GF-D8 (cell line): ENCODE measurements at regions not wholly inside any gene's neighbourhood (a gene's known extent, or its start where the extent isn't known, plus 50 kb on each side); places are given as distances from the start of the nearest gene placed in this dataset.
"Not testable (repeated sequence)": the region's sequence is repeated elsewhere in the genome, so short reads cannot be mapped to it uniquely, and the experiment has no call there.

Experiments used
- DNase-seq: peaks from one replicate; lab custom pipeline; 2025; lab: John Stamatoyannopoulos, UW

DNA sequence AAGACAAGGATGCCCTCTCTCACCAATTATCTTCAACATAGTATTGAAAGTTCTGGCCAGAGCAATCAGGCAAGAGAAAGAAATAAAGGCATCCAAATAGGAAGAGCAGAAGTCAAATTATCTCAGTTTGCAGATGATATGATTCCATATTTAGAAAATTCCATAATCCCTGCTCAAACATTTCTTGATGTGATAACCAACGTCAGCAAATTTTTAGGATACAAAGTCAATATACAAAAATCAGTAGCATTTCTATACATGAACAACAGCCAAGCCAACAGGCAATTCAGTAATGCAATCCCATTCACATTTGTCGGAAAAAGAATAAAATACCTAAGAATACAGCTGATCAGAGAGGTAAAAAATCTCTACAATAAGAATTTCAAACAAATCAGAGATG, 969.7 kb upstream of the USP15 start:
- DNase-seq: no peak

- no peak for DNase-seq
Measured at GRCh38 chr12:61291647-61292046, 968.6 kb upstream of the USP15 start.

DNA sequence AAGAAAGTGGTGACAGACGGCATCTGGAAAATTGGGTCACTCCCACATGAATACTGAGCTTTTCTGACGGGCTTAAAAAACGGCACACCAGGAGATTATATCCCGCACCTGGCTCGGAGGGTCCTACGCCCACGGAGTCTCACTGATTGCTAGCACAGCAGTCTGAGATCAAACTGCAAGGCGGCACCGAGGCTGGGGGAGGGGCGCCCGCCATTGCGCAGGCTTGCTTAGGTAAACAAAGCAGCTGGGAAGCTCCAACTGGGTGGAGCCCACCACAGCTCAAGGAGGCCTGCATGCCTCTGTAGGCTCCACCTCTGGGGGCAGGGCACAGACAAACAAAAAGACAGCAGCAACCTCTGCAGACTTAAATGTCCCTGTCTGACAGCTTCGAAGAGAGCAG, 966.2 kb upstream of the USP15 start:
- not testable (repeated sequence) for DNase-seq

DNA sequence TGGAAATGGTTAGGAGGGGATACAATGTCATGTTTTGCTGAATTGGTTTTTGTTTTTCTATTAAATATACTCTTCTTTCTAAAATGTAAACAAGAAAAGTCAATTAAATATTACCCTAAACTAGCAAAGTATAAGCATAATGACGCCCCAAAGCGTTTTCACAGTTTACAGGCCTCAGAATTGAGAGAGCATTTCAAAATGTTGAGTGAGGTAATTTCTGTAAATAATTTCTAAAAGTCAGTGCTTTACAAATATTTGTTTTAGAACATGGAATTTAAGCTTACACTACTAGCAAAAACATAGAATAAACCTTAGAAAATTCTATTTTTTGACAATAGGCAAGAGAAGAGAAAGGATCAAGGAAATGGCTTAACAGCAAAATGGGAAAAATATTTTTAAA, 958.4 kb upstream of the USP15 start:
- DNase-seq: no peak

- no peak for DNase-seq
Measured at GRCh38 chr12:61302282-61302681, 957.9 kb upstream of the USP15 start.

DNA sequence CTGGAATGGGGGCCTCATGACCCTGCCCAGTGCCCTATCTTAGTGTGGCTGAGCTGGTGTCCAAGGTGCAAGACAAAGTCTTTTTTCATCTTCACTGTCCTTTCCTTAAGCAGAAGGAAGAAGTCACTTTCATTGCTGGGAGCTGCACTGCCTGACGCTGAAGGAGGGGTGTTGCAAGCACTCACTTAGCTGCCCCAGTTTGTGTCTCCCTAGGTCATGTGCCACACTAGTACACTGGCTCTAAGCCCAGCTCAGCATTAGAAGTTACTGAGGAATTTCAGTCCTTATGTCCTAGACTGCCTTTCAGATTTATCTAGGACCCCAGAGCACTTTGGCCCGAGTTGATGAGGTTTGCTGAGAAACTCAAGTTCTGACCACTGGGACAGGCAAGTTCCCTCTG, 952.0 kb upstream of the USP15 start:
- no peak for DNase-seq

GRCh38 chr12:61311413-61311812, 948.8 kb upstream of the USP15 start:
- DNase-seq: no peak

DNA sequence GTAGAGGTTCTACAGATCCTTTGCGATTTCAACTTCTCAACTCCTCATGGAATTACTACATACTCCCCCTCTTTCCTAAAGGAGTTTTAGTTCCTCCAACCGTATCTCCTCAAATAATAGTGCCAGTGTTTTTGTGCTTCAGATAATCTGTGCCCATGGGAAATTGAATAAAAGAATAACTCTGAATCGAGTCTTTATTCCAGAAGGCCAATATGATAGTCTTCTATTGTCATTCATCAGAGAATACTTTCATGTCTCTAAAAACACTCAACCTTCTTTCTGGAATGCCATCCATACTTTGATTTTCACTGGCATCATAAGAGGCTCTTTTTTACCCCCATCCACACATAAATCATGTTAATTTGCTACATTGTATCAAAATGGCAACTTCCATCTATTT, 911.3 kb upstream of the USP15 start:
- no peak for DNase-seq

DNA sequence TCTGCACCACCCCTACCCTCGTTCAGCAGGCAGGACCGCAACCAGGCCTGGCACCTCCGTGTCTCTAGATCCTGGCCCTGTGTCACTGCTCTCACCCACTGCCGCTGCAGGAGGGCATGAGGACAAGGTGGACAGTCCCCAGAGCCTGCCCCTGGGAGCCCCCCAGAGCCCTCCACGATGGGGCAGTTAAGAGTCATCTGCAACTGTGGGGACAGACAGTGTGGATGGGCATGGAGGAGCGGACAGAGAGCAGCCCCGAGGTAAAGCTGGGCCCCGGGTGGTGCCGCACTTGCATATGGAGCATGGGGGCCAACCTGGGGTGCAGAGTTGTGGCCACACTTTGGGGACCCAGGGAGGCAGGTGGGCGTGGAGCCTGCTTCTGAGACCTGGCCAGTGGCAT, 905.1 kb upstream of the USP15 start:
- DNase-seq: no peak

DNA sequence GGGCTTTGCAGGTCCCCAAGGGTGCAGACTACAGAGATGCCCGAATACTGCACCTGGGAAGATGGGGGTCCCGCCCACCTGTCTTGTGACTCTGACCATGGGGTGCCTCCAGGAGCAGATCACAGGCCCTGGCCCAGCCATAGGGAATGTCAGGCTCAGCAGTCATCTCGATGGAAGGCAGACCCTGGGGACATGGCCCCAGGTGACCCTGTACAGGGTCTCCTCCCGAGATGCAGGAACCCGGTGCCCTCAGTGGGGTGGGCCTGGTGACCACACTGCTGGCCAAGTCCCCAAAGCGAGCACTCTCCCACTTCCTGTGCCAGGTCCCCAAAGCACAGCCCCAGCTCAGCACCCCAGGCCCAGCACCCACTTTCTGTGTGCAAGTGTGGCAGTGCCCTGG, 903.7 kb upstream of the USP15 start:
- DNase-seq: no peak

DNA sequence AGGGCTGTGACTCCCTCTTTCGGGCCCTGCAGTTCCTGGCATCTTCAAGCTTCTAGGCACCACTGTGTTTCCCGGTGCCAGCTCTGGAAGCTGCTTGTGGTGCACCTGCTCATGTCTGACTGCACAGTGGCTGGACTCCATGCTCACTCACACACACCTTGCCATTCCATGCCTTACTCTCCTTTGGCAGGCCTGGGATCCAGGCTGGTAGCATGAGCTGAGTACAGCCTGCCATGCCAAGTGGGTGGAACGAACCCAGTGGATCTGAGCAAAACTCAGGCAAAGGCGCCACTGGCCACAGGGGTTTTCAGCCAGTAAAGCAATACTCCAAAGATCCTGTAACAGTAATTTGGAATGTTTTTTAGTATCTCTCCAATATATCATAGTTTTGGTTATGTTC, 902.7 kb upstream of the USP15 start:
- no peak for DNase-seq

- no peak for DNase-seq
Measured at GRCh38 chr12:61362037-61362436, 898.2 kb upstream of the USP15 start.

DNA sequence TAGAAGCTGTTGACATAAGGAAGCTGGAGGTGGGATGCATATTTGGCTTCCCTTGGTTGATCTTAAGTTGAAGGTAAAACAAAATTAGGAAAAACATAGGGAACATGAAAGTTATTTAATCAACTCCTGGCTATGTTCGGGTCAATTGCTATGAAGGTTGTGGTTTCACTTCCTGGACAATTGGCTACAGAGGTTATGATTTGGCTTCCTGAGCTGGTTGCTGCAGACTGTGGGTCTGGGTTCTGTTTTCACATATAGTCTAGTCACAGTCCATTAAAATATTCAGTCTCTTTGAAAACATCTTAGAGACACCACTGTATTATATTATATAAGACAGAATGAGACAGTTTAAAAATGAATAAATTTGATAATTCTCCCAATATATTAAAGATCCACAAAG, 895.2 kb upstream of the USP15 start:
- no peak for DNase-seq

GRCh38 chr12:61367281-61367785, 892.9 kb upstream of the USP15 start:
- DNase-seq: no peak

DNA sequence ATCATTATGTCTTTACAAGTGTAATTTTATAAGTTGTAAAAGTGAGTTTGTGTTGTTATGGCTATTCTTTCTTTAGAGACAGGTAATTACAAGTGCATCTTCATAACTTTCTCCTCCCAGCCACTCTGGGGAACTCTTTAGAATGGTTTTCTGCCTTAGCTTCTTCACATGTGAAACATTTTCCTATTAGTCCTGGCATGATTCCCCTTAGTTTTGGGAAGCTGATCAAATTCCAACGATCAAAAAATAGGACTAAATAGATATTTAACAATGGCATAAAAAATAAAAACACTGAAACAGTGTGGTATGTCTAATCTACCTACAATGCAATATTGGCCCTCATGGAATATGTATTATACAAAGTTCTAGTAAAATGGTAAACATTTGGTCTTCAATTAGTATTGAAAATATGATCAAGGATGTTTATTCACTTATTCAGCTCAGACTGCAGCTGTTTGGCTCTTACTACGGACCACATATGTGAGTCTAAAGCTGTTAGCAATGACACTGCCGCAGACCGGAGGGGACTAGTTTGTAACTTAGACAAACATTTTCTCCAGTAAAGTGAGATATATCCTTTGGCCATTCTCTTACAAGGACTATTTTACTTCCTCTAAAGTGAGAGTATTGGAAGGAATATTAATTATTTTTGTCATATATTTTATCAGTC, 890.8 kb upstream of the USP15 start:
- no peak for DNase-seq

- no peak for DNase-seq
Measured at GRCh38 chr12:61384511-61384910, 875.7 kb upstream of the USP15 start.

DNA sequence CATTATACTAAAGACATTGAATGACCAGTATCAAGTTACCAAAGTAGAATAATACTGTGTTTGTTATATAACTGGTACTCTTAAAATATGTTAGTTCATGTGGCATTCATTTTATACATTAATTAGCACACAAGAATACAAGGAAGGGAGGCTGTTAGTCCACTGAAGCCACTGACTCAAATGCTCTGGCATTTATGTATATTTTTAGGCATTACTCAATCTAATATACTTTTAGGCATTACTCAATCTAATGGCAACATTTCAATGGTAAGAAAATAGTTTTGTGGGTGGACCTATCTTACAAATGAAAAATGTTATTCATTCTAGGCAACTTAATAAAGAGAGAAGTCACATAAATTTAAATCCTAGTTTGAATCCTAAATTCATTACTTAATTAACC, 874.4 kb upstream of the USP15 start:
- DNase-seq: no peak

DNA sequence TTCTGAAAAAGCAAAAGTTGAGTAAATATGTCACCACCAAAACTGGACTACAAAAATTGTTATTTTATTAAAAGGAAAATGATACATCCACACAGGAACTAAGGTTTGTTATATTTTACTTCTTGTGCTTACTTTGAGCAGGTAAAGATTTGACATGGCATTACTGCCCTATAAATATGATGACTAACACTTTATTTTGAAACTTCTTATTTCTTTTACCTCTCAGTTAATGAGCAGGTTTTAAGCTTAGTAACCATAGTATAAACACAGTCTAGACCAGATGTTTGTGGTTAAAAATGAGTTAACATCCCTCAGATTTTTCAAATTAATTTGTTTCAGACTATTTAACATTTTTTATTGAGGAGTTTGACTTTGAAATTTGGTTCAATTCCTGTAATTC, 862.5 kb upstream of the USP15 start:
- no peak for DNase-seq

DNA sequence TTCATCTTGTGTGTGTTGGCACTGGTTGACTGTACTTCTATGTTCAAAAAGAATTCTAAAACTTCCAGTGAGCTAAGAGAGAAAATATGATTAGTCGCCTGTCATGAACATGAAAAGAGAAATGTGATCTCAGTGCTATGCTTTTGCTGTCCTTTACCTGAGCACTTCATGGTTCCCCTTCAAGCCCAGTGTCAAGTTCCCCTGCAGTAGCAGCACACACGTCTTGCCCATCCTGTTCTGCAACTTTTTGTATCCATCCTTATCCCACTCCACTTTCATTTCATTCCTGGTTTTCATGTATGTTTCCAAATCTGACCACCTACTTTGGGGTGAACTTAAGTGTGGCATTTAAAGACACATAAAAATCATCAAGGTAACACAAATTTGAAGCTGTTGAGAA, 848.0 kb upstream of the USP15 start:
- DNase-seq: no peak

DNA sequence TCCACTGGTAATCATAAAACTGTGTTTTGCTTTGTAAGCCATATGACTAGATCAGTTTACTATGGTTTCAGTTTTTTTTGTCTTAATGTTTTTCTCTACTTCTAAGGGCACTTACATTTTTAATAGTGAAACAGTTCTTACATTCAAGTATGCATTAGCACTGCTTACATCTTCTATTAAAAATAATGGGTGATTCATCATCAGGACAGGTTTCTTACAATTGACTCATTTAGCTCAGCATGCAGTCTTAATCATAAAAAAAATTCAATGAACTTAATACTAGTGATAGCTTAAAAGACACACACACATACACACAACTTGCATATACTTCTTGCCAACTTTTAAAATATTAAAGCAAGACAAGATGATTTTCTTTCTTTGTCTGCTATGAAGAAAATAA, 845.7 kb upstream of the USP15 start:
- no peak for DNase-seq

DNA sequence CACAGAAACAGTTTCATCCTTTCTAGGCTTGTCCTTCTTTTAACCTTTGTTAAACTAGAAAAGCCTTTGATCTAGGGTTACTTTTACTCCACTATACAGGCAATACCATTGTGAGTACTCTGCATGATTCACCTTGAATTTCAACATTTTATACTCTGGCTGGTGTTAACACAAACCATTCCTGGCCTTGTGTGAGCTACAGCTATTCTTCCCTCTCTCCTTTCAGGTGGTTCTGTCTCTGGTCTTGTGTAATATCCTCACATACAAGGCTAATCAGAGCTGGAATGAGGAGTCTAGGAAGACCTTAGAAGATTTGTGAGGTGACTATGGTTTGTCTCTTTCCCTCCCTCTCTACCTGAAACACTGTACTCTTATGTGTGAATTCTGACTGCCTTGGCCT, 837.4 kb upstream of the USP15 start:
- DNase-seq: no peak

- DNase-seq: no peak
Measured at GRCh38 chr12:61452076-61452475, 808.1 kb upstream of the USP15 start.

DNA sequence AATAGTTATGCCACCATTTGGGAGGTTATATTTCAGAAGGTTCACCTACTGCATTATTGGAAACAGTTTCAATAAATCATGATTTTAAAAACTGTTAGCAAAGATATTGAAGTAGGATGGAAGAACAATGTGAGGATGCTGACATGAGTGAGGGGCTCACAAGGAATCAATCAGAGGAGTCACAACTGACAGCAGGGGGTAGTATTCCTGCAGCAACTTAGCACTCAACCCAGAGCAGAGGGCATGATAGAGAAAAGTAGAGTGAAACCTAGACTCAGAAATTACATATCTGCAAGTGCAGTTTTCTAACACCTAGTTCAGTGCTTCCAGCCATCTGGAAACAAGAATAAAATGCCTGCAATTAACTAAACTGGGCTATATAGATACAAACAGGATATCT, 772.5 kb upstream of the USP15 start:
- no peak for DNase-seq
